Cardiac fibroblast (primary cell): ENCODE measurements at regions not wholly inside any gene's neighbourhood (a gene's known extent, or its start where the extent isn't known, plus 50 kb on each side); places are given as distances from the start of the nearest gene placed in this dataset.

Source experiments
- DNase-seq, 2 donors: peaks; one replicate each; pipeline versions ENCODE4 v3.0.0 to v3.0.0-alpha.2; 2010; ENCODE audit warnings: low read depth in 2 of 2
- H3K4me3 ChIP-seq, 2 donors: replicated peaks in 1 of 2; 1 replicate in 1 of 2; 2 replicates in 1 of 2; pipeline ENCODE4 v1.5.1; 2011; ENCODE audit warnings: low read depth in 2 of 2, low read length in 2 of 2, mild to moderate bottlenecking in 2 of 2, moderate library complexity in 1 of 2
- CTCF ChIP-seq: IDR thresholded peaks from one replicate; pipeline ENCODE4 v1.5.1; 2011; ENCODE audit warnings: low read depth, mild to moderate bottlenecking, low read length, inconsistent platforms

- TF ChIP-seq CTCF = no peak
- no peak for DNase-seq
- H3K4me3 ChIP-seq = no peak overlapping the region
Measured at GRCh38 chr9:84189904-84190303, 150.7 kb downstream of the SLC28A3 start.

- TF ChIP-seq CTCF = no peak
- H3K4me3 ChIP-seq = no peak overlapping the region
- DNase-seq = no peak
Measured at GRCh38 chr9:84190411-84190810, 150.1 kb downstream of the SLC28A3 start.

GRCh38 chr9:84206801-84207370 lies 133.7 kb downstream of the SLC28A3 start:
- TF ChIP-seq CTCF = no peak
- no peak for DNase-seq
- H3K4me3 ChIP-seq = no peak overlapping the region

GRCh38 chr9:84207491-84207951 lies 133.0 kb downstream of the SLC28A3 start:
- no peak overlapping the region for H3K4me3 ChIP-seq
- TF ChIP-seq CTCF = no peak
- peak in 1 of 2 donors; percentile 40 for DNase-seq

DNA sequence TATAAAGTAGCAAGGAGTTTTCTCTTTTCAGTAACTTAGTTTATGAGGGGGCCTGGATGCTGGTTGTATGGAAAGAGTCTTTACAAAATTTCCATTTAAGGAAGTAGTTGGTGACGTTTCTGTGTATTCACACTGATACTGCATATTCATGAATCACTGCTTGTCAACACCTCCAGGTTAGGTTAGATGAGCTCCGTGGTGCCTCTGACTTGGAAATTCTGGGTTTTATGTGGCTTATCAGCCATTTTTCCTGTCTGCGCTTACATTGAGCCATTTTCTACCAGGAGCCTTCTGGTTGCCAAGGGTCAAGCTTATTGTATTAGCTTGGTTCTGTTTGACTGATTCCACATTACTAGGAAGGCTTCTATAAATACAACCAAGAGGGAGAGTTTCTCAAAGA lies 128.3 kb downstream of the SLC28A3 start:
- H3K4me3 ChIP-seq = no peak overlapping the region
- DNase-seq = peak in 1 of 2 donors; percentile 76
- no peak for TF ChIP-seq CTCF

DNA sequence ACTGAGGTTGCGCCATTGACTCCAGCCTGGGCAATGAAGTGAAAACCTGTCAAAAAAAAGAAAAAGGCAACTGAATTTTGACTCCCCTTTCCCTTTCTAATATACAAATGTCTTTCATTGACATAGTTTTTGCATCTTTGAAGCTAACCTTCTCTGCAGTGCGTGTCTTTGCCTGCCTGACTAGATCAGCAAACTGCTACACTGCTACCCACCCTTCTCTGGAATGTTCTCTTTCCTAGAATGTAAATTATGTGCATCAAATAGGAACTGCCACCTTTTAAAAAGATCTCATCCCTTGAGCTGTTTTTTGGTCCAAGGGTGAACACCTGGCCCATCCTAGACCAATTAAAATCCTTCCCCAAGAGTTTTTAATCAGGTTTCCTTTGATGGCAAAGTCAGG lies 127.6 kb downstream of the SLC28A3 start:
- no peak for TF ChIP-seq CTCF
- no peak for DNase-seq
- H3K4me3 ChIP-seq = no peak overlapping the region

DNA sequence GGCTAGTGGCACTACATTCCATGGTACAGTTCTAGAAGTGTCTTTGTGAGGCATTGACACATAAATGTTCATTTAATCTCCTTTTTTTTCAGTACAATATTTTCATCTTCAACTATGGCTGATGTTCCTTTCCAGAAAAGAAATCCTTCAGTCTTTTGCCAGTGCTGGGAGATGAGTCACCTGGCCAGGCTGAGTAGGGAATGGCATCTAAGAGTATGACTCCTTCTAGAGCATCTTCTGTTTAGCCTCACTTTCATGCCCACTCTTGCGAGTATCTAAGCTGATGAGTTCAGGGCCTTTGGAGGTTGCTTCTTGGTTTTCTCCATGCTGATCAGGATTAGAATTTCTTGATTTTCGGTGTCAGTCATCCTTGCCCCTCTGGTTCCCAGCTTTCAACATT lies 124.4 kb downstream of the SLC28A3 start:
- no peak for TF ChIP-seq CTCF
- no peak overlapping the region for H3K4me3 ChIP-seq
- peak in 1 of 2 donors; percentile 5 for DNase-seq
